Subcutaneous abdominal adipose tissue (tissue), 5 donors: ENCODE measurements at regions not wholly inside any gene's neighbourhood (a gene's known extent, or its start where the extent isn't known, plus 50 kb on each side); places are given as distances from the start of the nearest gene placed in this dataset.
A peak's percentile ranks its signal among the peaks of the same experiment; 100 is the strongest.

Source experiments
- H3K27ac ChIP-seq: one replicate; pipeline ENCODE4 v1.7.0; 2013; ENCODE audit warnings: low read depth, mild to moderate bottlenecking, inconsistent platforms, low read length, moderate library complexity
- H3K27me3 ChIP-seq, 5 donors: one replicate each; pipeline ENCODE4 v1.7.0; 2013; ENCODE audit warnings: low read length in 5 of 5, inconsistent platforms in 1 of 5; ENCODE audit not compliant: control insufficient read depth in 5 of 5, insufficient read depth in 4 of 5
- H3K36me3 ChIP-seq, 5 donors: one replicate each; pipeline ENCODE4 v1.7.0; 2013; ENCODE audit warnings: low read length in 5 of 5; ENCODE audit not compliant: control insufficient read depth in 5 of 5, insufficient read depth in 5 of 5
- H3K4me1 ChIP-seq, 5 donors: one replicate each; pipeline ENCODE4 v1.7.0; 2013; ENCODE audit warnings: low read length in 5 of 5, mild to moderate bottlenecking in 3 of 5, moderate library complexity in 1 of 5; ENCODE audit not compliant: control insufficient read depth in 5 of 5, insufficient read depth in 5 of 5
- H3K4me3 ChIP-seq, 5 donors: one replicate each; pipeline ENCODE4 v1.7.0; 2013; ENCODE audit warnings: low read length in 5 of 5, low read depth in 1 of 5
- H3K9ac ChIP-seq, 5 donors: one replicate each; pipeline ENCODE4 v1.7.0; 2013; ENCODE audit warnings: low read length in 5 of 5, mild to moderate bottlenecking in 4 of 5, moderate library complexity in 3 of 5
- H3K9me3 ChIP-seq, 5 donors: one replicate each; pipeline ENCODE4 v1.7.0; 2013; ENCODE audit warnings: low read length in 5 of 5; ENCODE audit not compliant: control insufficient read depth in 5 of 5
- donor health status: healthy.
- donor health status: healthy.
- donor health status: healthy.
- donor health status: healthy.
- donor health status: healthy.

- H3K4me3 ChIP-seq, result no peak overlapping the region
- H3K4me1 ChIP-seq, result peaks cover 0 to 2% (median 0%) of the 10 kb centered on the region in 5 donors
- peaks cover 0 to 9% (median 0%) of the 10 kb centered on the region in 5 donors for H3K9me3 ChIP-seq
- H3K27me3 ChIP-seq, result no peaks in the 10 kb centered on the region
- H3K9ac ChIP-seq, result no peak overlapping the region
- H3K36me3 ChIP-seq, result no peaks in the 10 kb centered on the region
- H3K27ac ChIP-seq, result no peak overlapping the region
Measured at GRCh38 chr20:55160037-55160436, 684.6 kb downstream of the DOK5 start.

- no peak overlapping the region for H3K9ac ChIP-seq
- peaks cover 0 to 9% (median 0%) of the 10 kb centered on the region in 5 donors for H3K9me3 ChIP-seq
- peaks cover 0 to 2% (median 0%) of the 10 kb centered on the region in 5 donors for H3K4me1 ChIP-seq
- H3K36me3 ChIP-seq, result no peaks in the 10 kb centered on the region
- no peak overlapping the region for H3K27ac ChIP-seq
- H3K27me3 ChIP-seq, result no peaks in the 10 kb centered on the region
- H3K4me3 ChIP-seq, result no peak overlapping the region
Measured at GRCh38 chr20:55159230-55159629, 683.8 kb downstream of the DOK5 start.

GRCh38 chr20:55158446-55158845 is 683.1 kb downstream of the DOK5 start:
- no peak overlapping the region for H3K4me3 ChIP-seq
- H3K27me3 ChIP-seq, result no peaks in the 10 kb centered on the region

GRCh38 chr20:55155360-55155759 is 680.0 kb downstream of the DOK5 start:
- no peak overlapping the region for H3K4me3 ChIP-seq
- peaks cover 0 to 9% (median 0%) of the 10 kb centered on the region in 5 donors for H3K9me3 ChIP-seq
- peaks cover 0 to 28% (median 9%) of the 10 kb centered on the region in 5 donors for H3K4me1 ChIP-seq
- H3K27me3 ChIP-seq, result no peaks in the 10 kb centered on the region
- H3K36me3 ChIP-seq, result no peaks in the 10 kb centered on the region
- H3K9ac ChIP-seq, result no peak overlapping the region
- no peak overlapping the region for H3K27ac ChIP-seq

More at GRCh38 chr20:55158446-55158845, 683.1 kb downstream of the DOK5 start:
- peaks cover 0 to 7% (median 2%) of the 10 kb centered on the region in 5 donors for H3K4me1 ChIP-seq
- H3K9me3 ChIP-seq, result peaks cover 0 to 9% (median 0%) of the 10 kb centered on the region in 5 donors
- H3K27ac ChIP-seq, result no peak overlapping the region
- no peaks in the 10 kb centered on the region for H3K36me3 ChIP-seq
- H3K9ac ChIP-seq, result no peak overlapping the region

GRCh38 chr20:55153001-55153645 is 677.7 kb downstream of the DOK5 start:
- H3K4me1 ChIP-seq, result peaks cover 0 to 26% (median 9%) of the 10 kb centered on the region in 5 donors
- no peaks in the 10 kb centered on the region for H3K27me3 ChIP-seq
- H3K36me3 ChIP-seq, result no peaks in the 10 kb centered on the region
- H3K27ac ChIP-seq, result peak overlapping the region; percentile 58
- H3K9ac ChIP-seq, result peak overlapping the region in 1 of 5 donors; percentile 28
- peaks cover 0 to 9% (median 0%) of the 10 kb centered on the region in 5 donors for H3K9me3 ChIP-seq
- H3K4me3 ChIP-seq, result no peak overlapping the region

GRCh38 chr20:55151171-55151570 is 675.8 kb downstream of the DOK5 start:
- H3K27ac ChIP-seq, result no peak overlapping the region
- no peaks in the 10 kb centered on the region for H3K9me3 ChIP-seq
- H3K9ac ChIP-seq, result no peak overlapping the region
- no peaks in the 10 kb centered on the region for H3K27me3 ChIP-seq
- no peaks in the 10 kb centered on the region for H3K36me3 ChIP-seq
- H3K4me3 ChIP-seq, result no peak overlapping the region
- peaks cover 0 to 26% (median 9%) of the 10 kb centered on the region in 5 donors for H3K4me1 ChIP-seq

GRCh38 chr20:55143601-55144000 is 668.2 kb downstream of the DOK5 start:
- Histone ChIP-seq H3K4me1 (peaks cover 0 to 10% (median 0%) of the 10 kb centered on the region in 5 donors), H3K9me3 (no peaks in the 10 kb centered on the region), H3K4me3 (no peak overlapping the region), H3K27ac (no peak overlapping the region), H3K9ac (no peak overlapping the region), H3K27me3 (no peaks in the 10 kb centered on the region), H3K36me3 (no peaks in the 10 kb centered on the region)

- no peaks in the 10 kb centered on the region for H3K9me3 ChIP-seq
- H3K4me1 ChIP-seq, result peaks cover 0 to 10% (median 0%) of the 10 kb centered on the region in 5 donors
- H3K27me3 ChIP-seq, result no peaks in the 10 kb centered on the region
- no peaks in the 10 kb centered on the region for H3K36me3 ChIP-seq
- H3K4me3 ChIP-seq, result no peak overlapping the region
- H3K9ac ChIP-seq, result no peak overlapping the region
- H3K27ac ChIP-seq, result no peak overlapping the region
Measured at GRCh38 chr20:55142932-55143331, 667.5 kb downstream of the DOK5 start.

- no peak overlapping the region for H3K9ac ChIP-seq
- H3K27ac ChIP-seq, result no peak overlapping the region
- H3K4me1 ChIP-seq, result peaks cover 0 to 19% (median 8%) of the 10 kb centered on the region in 5 donors
- H3K36me3 ChIP-seq, result no peaks in the 10 kb centered on the region
- H3K27me3 ChIP-seq, result no peaks in the 10 kb centered on the region
- no peak overlapping the region for H3K4me3 ChIP-seq
- no peaks in the 10 kb centered on the region for H3K9me3 ChIP-seq
Measured at GRCh38 chr20:55140631-55141030, 665.2 kb downstream of the DOK5 start.

- no peaks in the 10 kb centered on the region for H3K9me3 ChIP-seq
- no peaks in the 10 kb centered on the region for H3K36me3 ChIP-seq
- no peaks in the 10 kb centered on the region for H3K27me3 ChIP-seq
- no peak overlapping the region for H3K27ac ChIP-seq
- H3K4me3 ChIP-seq, result no peak overlapping the region
- H3K4me1 ChIP-seq, result peaks cover 0 to 19% (median 8%) of the 10 kb centered on the region in 5 donors
- H3K9ac ChIP-seq, result no peak overlapping the region
Measured at GRCh38 chr20:55139173-55139765, 663.9 kb downstream of the DOK5 start.
